AG09309 (cell line): ENCODE measurements at regions not wholly inside any gene's neighbourhood (a gene's known extent, or its start where the extent isn't known, plus 50 kb on each side); places are given as distances from the start of the nearest gene placed in this dataset.

Experiments
- DNase-seq: peaks from one replicate; pipeline ENCODE4 v3.0.0-alpha.2; 2010; ENCODE audit warnings: low read depth
- H3K4me3 ChIP-seq: 2 replicates; pipeline ENCODE4 v1.5.1; 2011; ENCODE audit warnings: mild to moderate bottlenecking, low read depth, low read length, moderate library complexity; ENCODE audit not compliant: control insufficient read depth
- TF ChIP-seq, protein P1 (sequence below): IDR thresholded peaks from 2 replicates; pipeline ENCODE4 v1.5.1; 2011; ENCODE audit warnings: mild to moderate bottlenecking, low read depth, low read length, inconsistent platforms; ENCODE audit not compliant: insufficient read depth, control insufficient read depth; ENCODE audit errors: missing control alignments

DNA sequence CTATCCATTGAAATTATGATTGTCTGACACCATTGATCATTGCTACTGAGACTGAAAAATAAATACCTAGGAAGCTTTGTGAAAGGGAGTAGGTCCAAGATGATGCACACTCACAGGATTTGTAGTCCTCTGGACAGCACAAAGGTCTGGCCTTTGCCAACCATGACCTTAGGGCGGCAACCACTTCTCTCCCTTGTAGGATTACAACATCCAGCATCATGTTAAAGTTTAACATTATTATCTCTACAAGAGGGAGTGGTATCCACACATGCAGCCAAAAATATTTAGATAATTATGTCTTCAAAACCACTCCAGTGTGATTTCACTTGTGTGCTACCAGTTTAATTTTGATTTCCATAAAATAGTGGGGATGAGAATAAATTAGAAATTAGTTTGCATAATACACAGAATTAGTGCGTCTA lies 51.1 kb upstream of the NHSL1 start:
- H3K4me3 ChIP-seq, result no peak overlapping the region
- no peak for DNase-seq
- TF ChIP-seq, protein P1, sequence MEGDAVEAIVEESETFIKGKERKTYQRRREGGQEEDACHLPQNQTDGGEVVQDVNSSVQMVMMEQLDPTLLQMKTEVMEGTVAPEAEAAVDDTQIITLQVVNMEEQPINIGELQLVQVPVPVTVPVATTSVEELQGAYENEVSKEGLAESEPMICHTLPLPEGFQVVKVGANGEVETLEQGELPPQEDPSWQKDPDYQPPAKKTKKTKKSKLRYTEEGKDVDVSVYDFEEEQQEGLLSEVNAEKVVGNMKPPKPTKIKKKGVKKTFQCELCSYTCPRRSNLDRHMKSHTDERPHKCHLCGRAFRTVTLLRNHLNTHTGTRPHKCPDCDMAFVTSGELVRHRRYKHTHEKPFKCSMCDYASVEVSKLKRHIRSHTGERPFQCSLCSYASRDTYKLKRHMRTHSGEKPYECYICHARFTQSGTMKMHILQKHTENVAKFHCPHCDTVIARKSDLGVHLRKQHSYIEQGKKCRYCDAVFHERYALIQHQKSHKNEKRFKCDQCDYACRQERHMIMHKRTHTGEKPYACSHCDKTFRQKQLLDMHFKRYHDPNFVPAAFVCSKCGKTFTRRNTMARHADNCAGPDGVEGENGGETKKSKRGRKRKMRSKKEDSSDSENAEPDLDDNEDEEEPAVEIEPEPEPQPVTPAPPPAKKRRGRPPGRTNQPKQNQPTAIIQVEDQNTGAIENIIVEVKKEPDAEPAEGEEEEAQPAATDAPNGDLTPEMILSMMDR, result no peak

DNA sequence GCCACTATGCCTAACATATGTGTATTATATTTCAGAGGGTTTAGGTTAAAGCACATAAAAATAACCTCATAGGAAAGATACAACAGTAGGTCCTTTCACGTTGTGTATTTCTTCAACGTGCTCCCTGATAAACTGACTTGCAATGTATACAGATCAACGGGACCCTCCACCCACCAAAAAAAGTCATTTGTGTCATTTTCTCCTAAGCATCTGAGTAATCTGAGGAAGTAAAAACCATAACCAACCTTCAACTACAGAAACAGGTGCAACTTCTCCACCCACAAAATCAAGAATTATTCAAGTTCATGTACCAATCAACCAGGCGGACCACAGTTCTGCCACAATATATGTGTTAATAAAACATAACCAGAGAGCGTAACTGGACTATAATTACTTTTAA lies 54.9 kb upstream of the NHSL1 start:
- no peak for DNase-seq
- TF ChIP-seq, protein P1, result no peak
- no peak overlapping the region for H3K4me3 ChIP-seq

DNA sequence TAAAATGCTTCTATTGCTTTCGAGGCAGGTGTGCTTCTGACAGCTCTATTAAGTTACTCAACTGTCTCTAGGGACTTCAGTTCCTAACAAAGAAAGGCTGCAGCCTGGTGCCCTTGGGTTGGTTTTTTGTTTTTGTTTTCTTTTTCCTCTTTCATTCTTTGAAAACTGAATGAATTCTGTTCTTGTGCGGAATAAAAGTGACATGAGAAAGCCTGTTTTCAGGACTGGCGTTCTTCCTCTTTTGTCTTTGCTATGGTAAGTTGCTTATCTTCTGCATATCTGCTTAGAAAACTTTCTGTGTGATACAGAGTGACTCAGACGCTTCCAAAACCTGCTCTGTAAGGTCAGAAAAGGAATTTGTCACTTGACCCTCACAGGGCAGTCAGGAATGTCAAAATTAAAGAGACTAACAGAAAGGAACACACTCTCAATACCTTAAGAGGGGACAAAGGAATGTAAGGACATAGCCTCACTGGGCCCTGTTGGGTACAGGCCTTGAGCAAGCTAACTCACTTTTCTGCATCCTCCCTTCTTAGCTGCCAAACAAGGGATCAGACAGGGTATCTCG lies 56.2 kb upstream of the NHSL1 start:
- TF ChIP-seq, protein P1, result no peak
- H3K4me3 ChIP-seq, result no peak overlapping the region
- no peak for DNase-seq

DNA sequence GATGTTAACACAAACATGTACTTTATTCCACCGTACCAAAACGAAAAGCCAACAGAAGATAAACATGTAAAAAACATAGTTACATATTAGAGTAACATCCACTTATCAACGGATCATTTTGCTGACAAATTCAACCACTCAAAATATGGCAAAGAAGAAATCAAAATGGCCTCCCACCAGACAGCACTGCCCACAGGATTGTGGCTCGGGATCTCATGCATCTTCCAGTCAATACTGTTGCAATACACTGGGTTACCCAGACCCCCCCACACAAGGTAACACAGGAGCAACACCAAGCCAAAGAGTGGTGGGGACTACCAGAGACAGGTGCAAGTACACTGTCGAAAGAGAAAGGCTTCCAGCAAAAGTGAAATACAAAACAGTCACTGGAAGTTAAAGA lies 57.9 kb upstream of the NHSL1 start:
- no peak for DNase-seq
- no peak overlapping the region for H3K4me3 ChIP-seq
- TF ChIP-seq, protein P1, result no peak

DNA sequence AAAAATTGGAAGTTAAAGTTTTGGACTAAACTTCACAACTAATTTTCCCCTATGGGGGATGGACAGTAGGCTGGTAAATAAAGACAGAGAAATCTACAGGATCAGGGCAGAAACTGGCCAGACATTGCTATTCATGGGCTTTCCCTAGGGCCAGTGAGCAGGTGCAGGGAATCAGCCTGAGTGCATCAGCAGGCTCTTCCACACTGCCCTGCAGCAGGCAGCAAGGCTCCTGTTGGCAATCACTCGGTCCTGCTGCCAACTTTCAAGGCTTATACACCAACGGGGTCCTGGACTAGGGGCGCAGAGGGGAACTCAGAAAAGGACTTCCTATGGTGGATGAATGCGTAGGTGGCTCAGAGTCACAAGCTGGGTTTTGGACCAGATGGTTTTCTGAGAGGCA lies 59.8 kb upstream of the NHSL1 start:
- DNase-seq, result no peak
- no peak overlapping the region for H3K4me3 ChIP-seq
- TF ChIP-seq, protein P1, result no peak

DNA sequence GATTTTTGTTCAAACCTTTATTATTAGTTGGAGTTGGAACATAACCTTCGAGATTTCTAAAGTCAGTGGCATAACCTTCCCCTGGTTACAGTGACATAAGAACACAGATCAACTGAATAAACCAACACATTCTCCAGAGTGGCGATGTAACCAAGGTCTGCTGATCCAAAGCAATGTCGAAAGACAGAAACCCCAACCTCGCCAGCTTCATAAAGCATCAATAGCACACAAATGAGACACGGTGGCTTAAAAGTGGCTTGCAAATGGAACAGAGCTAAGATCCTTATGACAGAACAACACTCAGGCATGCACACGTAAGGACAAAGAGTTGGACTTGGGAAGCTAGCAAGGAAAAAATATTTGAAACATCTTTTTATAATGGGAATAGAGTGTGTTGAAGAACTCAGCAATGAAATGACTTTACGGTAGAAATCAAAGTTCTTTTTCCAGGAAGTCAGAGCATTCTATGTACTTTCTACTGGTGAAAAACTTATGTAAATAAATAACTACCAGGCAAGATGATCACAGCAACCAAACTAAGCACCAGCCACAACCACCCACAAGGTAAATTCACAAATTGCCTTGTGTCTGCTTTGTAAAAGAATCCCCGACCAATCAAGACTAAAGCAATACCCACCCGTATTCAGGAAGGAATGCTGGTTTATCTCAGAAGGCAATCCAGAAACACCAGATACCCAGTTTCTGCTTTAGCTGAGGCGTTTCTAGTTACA lies 61.0 kb upstream of the NHSL1 start:
- no peak for DNase-seq
- TF ChIP-seq, protein P1, result no peak
- no peak overlapping the region for H3K4me3 ChIP-seq
